ENCODE measurements at regions not wholly inside any gene's neighbourhood (a gene's known extent, or its start where the extent isn't known, plus 50 kb on each side); places are given as distances from the start of the nearest gene placed in this dataset.
"Not testable (repeated sequence)": the region's sequence is repeated elsewhere in the genome, so short reads cannot be mapped to it uniquely, and the experiment has no call there.

- H3K4me3 Mint-ChIP-seq; H3K27me3 Mint-ChIP-seq; ATAC-seq; H3K36me3 Mint-ChIP-seq; H3K27ac Mint-ChIP-seq; H3K4me1 Mint-ChIP-seq; DNase-seq; CTCF ChIA-PET; POLR2A ChIA-PET; H3K27ac ChIP-seq (ENCODE audit: low read depth, low read length); H3K36me3 ChIP-seq (ENCODE audit: control insufficient read depth in 2 of 3, insufficient read depth in 3 of 3, low read length in 3 of 3); H3K27me3 ChIP-seq (ENCODE audit: control insufficient read depth in 2 of 2, insufficient read depth in 2 of 2, low read length in 2 of 2); H3K4me3 ChIP-seq (ENCODE audit: low read length); intact Hi-C loops (cut with micrococcal nuclease); H3K9me3 ChIP-seq (ENCODE audit: control insufficient read depth in 2 of 3, low read length in 3 of 3); H3K4me1 ChIP-seq (ENCODE audit: control insufficient read depth in 2 of 2, insufficient read depth in 2 of 2, low read length in 2 of 2): not testable (repeated sequence)
- H3K9me3 Mint-ChIP-seq: peaks cover 0 to 15% (median 4%) of the 10 kb centered on the region in 11 donors
Measured at GRCh38 chr21:27921421-27921820, 954.5 kb upstream of the ADAMTS5 start.

GRCh38 chr21:27917966-27918365 lies 951.1 kb upstream of the ADAMTS5 start:
- H3K27ac ChIP-seq (ENCODE audit: low read depth, low read length); H3K9me3 ChIP-seq (ENCODE audit: control insufficient read depth in 2 of 3, low read length in 3 of 3); H3K4me1 Mint-ChIP-seq; POLR2A ChIA-PET; intact Hi-C loops (cut with micrococcal nuclease); DNase-seq; H3K4me3 ChIP-seq (ENCODE audit: low read length); H3K36me3 Mint-ChIP-seq; H3K27me3 Mint-ChIP-seq; H3K27me3 ChIP-seq (ENCODE audit: control insufficient read depth in 2 of 2, insufficient read depth in 2 of 2, low read length in 2 of 2); H3K4me3 Mint-ChIP-seq; H3K36me3 ChIP-seq (ENCODE audit: control insufficient read depth in 2 of 3, insufficient read depth in 3 of 3, low read length in 3 of 3); ATAC-seq; CTCF ChIA-PET; H3K4me1 ChIP-seq (ENCODE audit: control insufficient read depth in 2 of 2, insufficient read depth in 2 of 2, low read length in 2 of 2); H3K27ac Mint-ChIP-seq: not testable (repeated sequence)
- peaks cover 0 to 16% (median 3%) of the 10 kb centered on the region in 11 donors for H3K9me3 Mint-ChIP-seq

GRCh38 chr21:27916326-27916725 lies 949.4 kb upstream of the ADAMTS5 start:
- H3K4me3 Mint-ChIP-seq; H3K4me1 Mint-ChIP-seq; intact Hi-C loops (cut with micrococcal nuclease); H3K9me3 ChIP-seq (ENCODE audit: control insufficient read depth in 2 of 3, low read length in 3 of 3); H3K9me3 Mint-ChIP-seq; H3K27ac Mint-ChIP-seq; H3K4me3 ChIP-seq (ENCODE audit: low read length); POLR2A ChIA-PET; H3K27ac ChIP-seq (ENCODE audit: low read depth, low read length); H3K36me3 Mint-ChIP-seq; H3K36me3 ChIP-seq (ENCODE audit: control insufficient read depth in 2 of 3, insufficient read depth in 3 of 3, low read length in 3 of 3); H3K4me1 ChIP-seq (ENCODE audit: control insufficient read depth in 2 of 2, insufficient read depth in 2 of 2, low read length in 2 of 2); H3K27me3 ChIP-seq (ENCODE audit: control insufficient read depth in 2 of 2, insufficient read depth in 2 of 2, low read length in 2 of 2); CTCF ChIA-PET; H3K27me3 Mint-ChIP-seq; ATAC-seq; DNase-seq: not testable (repeated sequence)

- H3K9me3 ChIP-seq (ENCODE audit: control insufficient read depth in 2 of 3, low read length in 3 of 3); H3K27me3 Mint-ChIP-seq; H3K4me3 ChIP-seq (ENCODE audit: low read length); CTCF ChIA-PET; H3K27me3 ChIP-seq (ENCODE audit: control insufficient read depth in 2 of 2, insufficient read depth in 2 of 2, low read length in 2 of 2); H3K4me1 Mint-ChIP-seq; intact Hi-C loops (cut with micrococcal nuclease); ATAC-seq; H3K4me1 ChIP-seq (ENCODE audit: control insufficient read depth in 2 of 2, insufficient read depth in 2 of 2, low read length in 2 of 2); H3K27ac Mint-ChIP-seq; POLR2A ChIA-PET; H3K4me3 Mint-ChIP-seq; H3K27ac ChIP-seq (ENCODE audit: low read depth, low read length); H3K36me3 Mint-ChIP-seq; H3K36me3 ChIP-seq (ENCODE audit: control insufficient read depth in 2 of 3, insufficient read depth in 3 of 3, low read length in 3 of 3); DNase-seq: not testable (repeated sequence)
- H3K9me3 Mint-ChIP-seq: peaks cover 0 to 11% (median 1%) of the 10 kb centered on the region in 11 donors
Measured at GRCh38 chr21:27912133-27912532, 945.2 kb upstream of the ADAMTS5 start.

DNA sequence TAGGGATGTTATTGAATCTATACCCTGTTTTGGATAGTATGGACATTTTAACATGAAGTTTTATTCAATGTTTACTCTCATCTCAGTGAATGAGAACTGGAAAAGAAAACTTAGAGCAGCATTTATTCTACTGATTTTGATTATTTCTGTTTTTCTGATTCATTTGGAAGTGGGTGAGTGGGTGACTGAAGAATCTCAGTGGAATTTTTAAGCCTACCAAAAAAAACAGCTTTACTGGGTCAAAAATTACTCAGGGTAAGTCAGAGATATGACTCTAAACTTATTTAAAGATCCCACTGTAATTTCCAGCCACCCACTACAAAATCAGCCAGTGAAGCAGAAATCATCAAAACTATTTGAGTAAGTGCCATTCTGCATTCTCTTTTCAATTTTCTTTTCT lies 942.6 kb upstream of the ADAMTS5 start:
- H3K36me3 Mint-ChIP-seq; H3K27me3 Mint-ChIP-seq; intact Hi-C loops (cut with micrococcal nuclease); H3K9me3 ChIP-seq (ENCODE audit: control insufficient read depth in 2 of 3, low read length in 3 of 3); DNase-seq; H3K4me3 ChIP-seq (ENCODE audit: low read length); H3K4me3 Mint-ChIP-seq; H3K4me1 ChIP-seq (ENCODE audit: control insufficient read depth in 2 of 2, insufficient read depth in 2 of 2, low read length in 2 of 2); H3K9me3 Mint-ChIP-seq; ATAC-seq; H3K4me1 Mint-ChIP-seq; CTCF ChIA-PET; H3K27ac ChIP-seq (ENCODE audit: low read depth, low read length); H3K36me3 ChIP-seq (ENCODE audit: control insufficient read depth in 2 of 3, insufficient read depth in 3 of 3, low read length in 3 of 3); POLR2A ChIA-PET; H3K27ac Mint-ChIP-seq; H3K27me3 ChIP-seq (ENCODE audit: control insufficient read depth in 2 of 2, insufficient read depth in 2 of 2, low read length in 2 of 2): not testable (repeated sequence)

- ATAC-seq; H3K36me3 ChIP-seq (ENCODE audit: control insufficient read depth in 2 of 3, insufficient read depth in 3 of 3, low read length in 3 of 3); intact Hi-C loops (cut with micrococcal nuclease); DNase-seq; H3K9me3 ChIP-seq (ENCODE audit: control insufficient read depth in 2 of 3, low read length in 3 of 3); POLR2A ChIA-PET; H3K27ac ChIP-seq (ENCODE audit: low read depth, low read length); CTCF ChIA-PET; H3K4me3 Mint-ChIP-seq; H3K4me1 Mint-ChIP-seq; H3K27me3 ChIP-seq (ENCODE audit: control insufficient read depth in 2 of 2, insufficient read depth in 2 of 2, low read length in 2 of 2); H3K27me3 Mint-ChIP-seq; H3K4me1 ChIP-seq (ENCODE audit: control insufficient read depth in 2 of 2, insufficient read depth in 2 of 2, low read length in 2 of 2); H3K36me3 Mint-ChIP-seq; H3K27ac Mint-ChIP-seq; H3K9me3 Mint-ChIP-seq; H3K4me3 ChIP-seq (ENCODE audit: low read length): not testable (repeated sequence)
Measured at GRCh38 chr21:27908816-27909215, 941.9 kb upstream of the ADAMTS5 start.

GRCh38 chr21:27902904-27903303 lies 936.0 kb upstream of the ADAMTS5 start:
- ATAC-seq; H3K4me1 ChIP-seq (ENCODE audit: control insufficient read depth in 2 of 2, insufficient read depth in 2 of 2, low read length in 2 of 2); H3K27me3 Mint-ChIP-seq; H3K27ac Mint-ChIP-seq; H3K9me3 ChIP-seq (ENCODE audit: control insufficient read depth in 2 of 3, low read length in 3 of 3); H3K27me3 ChIP-seq (ENCODE audit: control insufficient read depth in 2 of 2, insufficient read depth in 2 of 2, low read length in 2 of 2); DNase-seq; POLR2A ChIA-PET; H3K36me3 Mint-ChIP-seq; intact Hi-C loops (cut with micrococcal nuclease); H3K36me3 ChIP-seq (ENCODE audit: control insufficient read depth in 2 of 3, insufficient read depth in 3 of 3, low read length in 3 of 3); H3K4me1 Mint-ChIP-seq; H3K27ac ChIP-seq (ENCODE audit: low read depth, low read length); H3K4me3 Mint-ChIP-seq; CTCF ChIA-PET; H3K4me3 ChIP-seq (ENCODE audit: low read length): not testable (repeated sequence)
- H3K9me3 Mint-ChIP-seq: peaks cover 0 to 16% (median 0%) of the 10 kb centered on the region in 11 donors
